Testis (tissue), 2 donors: ENCODE measurements at regions not wholly inside any gene's neighbourhood (a gene's known extent, or its start where the extent isn't known, plus 50 kb on each side); places are given as distances from the start of the nearest gene placed in this dataset.
"Not testable (repeated sequence)": the region's sequence is repeated elsewhere in the genome, so short reads cannot be mapped to it uniquely, and the experiment has no call there.

ENCODE experiments used
- DNase-seq: peaks from one replicate; pipeline ENCODE4 v3.0.0-alpha.2; 2019
- H3K27ac ChIP-seq, 2 donors: fragments of 200-600 bp; sonication (generic); one replicate each; pipeline ENCODE4 v1.5.1; 2019
- H3K27me3 ChIP-seq: fragments of 200-600 bp; sonication (generic); one replicate; pipeline ENCODE4 v1.5.1; 2019
- H3K36me3 ChIP-seq: fragments of 200-600 bp; sonication (generic); one replicate; pipeline ENCODE4 v1.5.1; 2017; ENCODE audit warnings: low read depth; ENCODE audit errors: missing control alignments
- H3K4me1 ChIP-seq: fragments of 200-600 bp; sonication (generic); one replicate; pipeline ENCODE4 v1.5.1; 2019
- H3K4me3 ChIP-seq, 2 donors: fragments of 200-600 bp; sonication (generic); one replicate each; pipeline ENCODE4 v1.5.1; 2017 to 2019
- H3K9me3 ChIP-seq: fragments of 200-600 bp; sonication (generic); one replicate; pipeline ENCODE4 v1.5.1; 2017
- POLR2A ChIP-seq: fragments of 450-650 bp; IDR thresholded peaks from one replicate; pipeline ENCODE4 v1.6.1; 2017; ENCODE audit warnings: antibody characterized with exemption, mild to moderate bottlenecking, moderate library complexity
- WGBS, 2 donors: methylation state at CpG; one replicate each; pipeline ENCODE4 v1.1.5; 2018; 5-methylcytosine and 5-hydroxymethylcytosine counted together
- intact Hi-C: fragments of 100-400 bp; cut with DNase I; formaldehyde crosslinking; loops from one replicate; pipeline ENCODE4 v1.15.1; 2023; ENCODE audit warnings: low total_unique reads
- TF ChIP-seq, protein P1 (sequence below), 3 experiments: fragments of 450-650 bp in 2 of 3; fragments of 200-600 bp in 1 of 3; sonication (generic) in 1 of 3; IDR thresholded peaks; one replicate each; pipeline ENCODE4 v1.5.1; 2016 to 2019; ENCODE audit warnings: antibody characterized with exemption in 3 of 3, mild to moderate bottlenecking in 2 of 3, moderate library complexity in 1 of 3

DNA sequence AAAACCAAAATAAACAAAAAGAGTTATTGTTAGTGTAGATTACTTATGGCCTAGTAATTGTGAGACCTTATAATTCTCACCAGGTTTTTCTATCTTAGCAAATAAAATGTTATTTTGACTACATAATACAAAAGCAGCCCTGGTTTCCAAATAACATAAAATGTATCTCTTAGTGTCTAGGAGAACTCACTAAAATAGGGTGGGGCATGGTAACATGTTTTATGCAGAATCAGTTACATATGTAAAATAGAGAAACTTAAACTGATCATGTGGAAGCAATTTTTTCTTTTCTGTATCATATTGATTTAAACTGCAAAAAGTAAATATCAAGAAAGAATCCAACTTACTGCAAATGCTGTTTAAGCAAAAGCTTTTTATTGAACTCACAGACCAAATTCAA, 431.1 kb upstream of the ALCAM start:
- intact Hi-C loops = no loop called here
- TF ChIP-seq, protein P1, sequence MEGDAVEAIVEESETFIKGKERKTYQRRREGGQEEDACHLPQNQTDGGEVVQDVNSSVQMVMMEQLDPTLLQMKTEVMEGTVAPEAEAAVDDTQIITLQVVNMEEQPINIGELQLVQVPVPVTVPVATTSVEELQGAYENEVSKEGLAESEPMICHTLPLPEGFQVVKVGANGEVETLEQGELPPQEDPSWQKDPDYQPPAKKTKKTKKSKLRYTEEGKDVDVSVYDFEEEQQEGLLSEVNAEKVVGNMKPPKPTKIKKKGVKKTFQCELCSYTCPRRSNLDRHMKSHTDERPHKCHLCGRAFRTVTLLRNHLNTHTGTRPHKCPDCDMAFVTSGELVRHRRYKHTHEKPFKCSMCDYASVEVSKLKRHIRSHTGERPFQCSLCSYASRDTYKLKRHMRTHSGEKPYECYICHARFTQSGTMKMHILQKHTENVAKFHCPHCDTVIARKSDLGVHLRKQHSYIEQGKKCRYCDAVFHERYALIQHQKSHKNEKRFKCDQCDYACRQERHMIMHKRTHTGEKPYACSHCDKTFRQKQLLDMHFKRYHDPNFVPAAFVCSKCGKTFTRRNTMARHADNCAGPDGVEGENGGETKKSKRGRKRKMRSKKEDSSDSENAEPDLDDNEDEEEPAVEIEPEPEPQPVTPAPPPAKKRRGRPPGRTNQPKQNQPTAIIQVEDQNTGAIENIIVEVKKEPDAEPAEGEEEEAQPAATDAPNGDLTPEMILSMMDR (IDR thresholded peaks at IDR 0.05) = no peak
- TF ChIP-seq POLR2A = no peak
- H3K27ac ChIP-seq = no peak overlapping the region
- DNase-seq = no peak
- H3K36me3 ChIP-seq = no peaks in the 10 kb centered on the region
- H3K9me3 ChIP-seq = no peaks in the 10 kb centered on the region
- no peaks in the 10 kb centered on the region for H3K4me1 ChIP-seq
- no peaks in the 10 kb centered on the region for H3K27me3 ChIP-seq
- no peak overlapping the region for H3K4me3 ChIP-seq

DNA sequence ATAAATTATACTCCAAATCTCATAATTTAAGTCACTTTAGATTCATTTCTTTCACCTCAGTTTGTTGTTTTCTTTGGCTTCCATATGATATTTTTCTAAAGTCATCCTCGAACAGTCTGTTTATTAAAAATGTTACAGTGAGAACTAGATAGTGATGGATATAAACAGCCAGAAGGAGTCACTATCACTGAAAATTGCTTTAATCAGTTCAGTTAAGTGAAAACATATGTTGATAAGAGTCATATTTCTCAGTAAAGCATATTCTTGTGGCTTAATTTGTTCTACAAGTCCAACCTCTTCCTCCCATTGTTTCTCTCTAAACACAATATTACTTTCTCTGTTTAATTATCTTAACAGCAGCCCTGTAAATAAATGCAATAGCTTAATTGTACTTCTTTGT, 427.5 kb upstream of the ALCAM start:
- intact Hi-C loops = no loop called here
- 29 to 33% methylated on average over 1 of the region's 1 CpG for WGBS, 2 donors
- DNase-seq = no peak

DNA sequence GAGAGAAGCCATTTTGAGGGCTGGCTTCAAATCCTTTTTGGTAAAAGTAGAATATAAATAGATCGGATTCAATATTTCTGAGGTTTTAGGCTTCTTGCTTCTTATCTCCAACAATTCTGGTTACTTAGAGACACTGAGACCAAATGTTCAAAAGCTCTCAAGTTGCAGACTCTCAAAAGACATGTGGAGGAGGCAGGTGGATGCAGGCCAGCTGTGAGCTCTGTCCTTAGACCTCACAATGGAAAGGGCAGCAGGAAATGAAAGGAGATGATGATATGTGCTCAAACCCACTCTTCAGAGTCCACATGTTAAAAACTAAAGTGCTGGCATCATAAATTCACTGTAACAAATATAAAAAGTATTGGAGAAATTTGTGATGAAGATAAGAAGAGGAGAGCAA, 424.9 kb upstream of the ALCAM start:
- Histone ChIP-seq H3K9me3 (no peaks in the 10 kb centered on the region), H3K27ac (no peak overlapping the region), H3K4me1 (no peaks in the 10 kb centered on the region), H3K4me3 (no peak overlapping the region), H3K36me3 (no peaks in the 10 kb centered on the region), H3K27me3 (no peaks in the 10 kb centered on the region)
- DNase-seq = no peak
- TF ChIP-seq POLR2A = no peak
- TF ChIP-seq, protein P1 (IDR thresholded peaks at IDR 0.05) = no peak
- WGBS, 2 donors = 75 to 78% methylated on average over 1 of the region's 1 CpG
- intact Hi-C loops = no loop called here

More for the DNA sequence above, 427.5 kb upstream of the ALCAM start:
- Histone ChIP-seq H3K27me3 (no peaks in the 10 kb centered on the region), H3K9me3 (no peaks in the 10 kb centered on the region), H3K4me1 (no peaks in the 10 kb centered on the region), H3K36me3 (no peaks in the 10 kb centered on the region), H3K27ac (no peak overlapping the region), H3K4me3 (no peak overlapping the region)
- TF ChIP-seq, protein P1 (IDR thresholded peaks at IDR 0.05) = no peak
- no peak for TF ChIP-seq POLR2A

DNA sequence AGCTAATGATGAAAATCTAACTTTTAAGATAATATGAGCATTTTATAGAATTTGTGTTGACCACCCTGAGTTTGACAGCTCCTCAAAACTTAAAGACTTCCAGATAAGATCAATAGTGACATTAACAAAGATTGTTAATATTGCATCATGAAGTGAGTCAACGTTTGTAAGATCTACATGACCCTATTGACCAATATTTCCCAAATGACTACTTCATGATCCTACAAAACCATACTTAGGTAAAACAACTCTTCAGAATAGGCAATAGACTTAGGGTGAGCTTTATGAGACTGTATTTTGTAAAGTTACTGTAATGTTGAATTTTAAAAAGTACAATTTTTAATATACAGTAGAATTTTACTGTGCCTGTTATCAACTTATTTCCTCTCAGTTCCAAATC, 422.7 kb upstream of the ALCAM start:
- Histone ChIP-seq H3K27me3 (no peaks in the 10 kb centered on the region), H3K4me1 (no peaks in the 10 kb centered on the region), H3K4me3 (no peak overlapping the region), H3K36me3 (no peaks in the 10 kb centered on the region), H3K9me3 (no peaks in the 10 kb centered on the region), H3K27ac (no peak overlapping the region)
- no peak for DNase-seq
- intact Hi-C loops = no loop called here
- TF ChIP-seq POLR2A = no peak
- 81 to 82% methylated on average over 1 of the region's 1 CpG for WGBS, 2 donors

DNA sequence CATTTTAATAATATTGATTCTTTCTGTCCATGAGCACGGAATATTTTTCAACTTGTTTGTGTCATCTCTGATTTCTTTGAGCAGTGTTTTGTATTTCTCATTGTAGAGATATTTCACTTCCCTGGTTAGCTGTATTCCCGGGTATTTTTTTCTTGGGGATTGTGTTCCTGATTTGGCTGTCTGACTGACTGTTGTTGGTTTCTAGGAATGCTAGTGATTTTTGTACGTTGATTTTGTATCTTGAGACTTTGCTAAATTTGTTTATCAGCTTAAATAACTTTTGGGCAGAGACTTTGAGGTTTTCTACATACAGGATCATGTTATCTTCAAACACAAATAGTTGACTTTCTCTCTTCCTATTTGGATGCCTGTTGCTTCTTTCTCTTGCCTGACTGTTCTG, 418.8 kb upstream of the ALCAM start:
- 42 to 67% methylated on average over 3 of the region's 3 CpGs for WGBS, 2 donors
- TF ChIP-seq, protein P1 (IDR thresholded peaks at IDR 0.05) = no peak
- TF ChIP-seq POLR2A = no peak
- H3K27ac ChIP-seq = no peak overlapping the region
- DNase-seq = no peak
- H3K36me3 ChIP-seq = no peaks in the 10 kb centered on the region
- no peaks in the 10 kb centered on the region for H3K9me3 ChIP-seq
- no peak overlapping the region for H3K4me3 ChIP-seq
- H3K27me3 ChIP-seq = no peaks in the 10 kb centered on the region
- intact Hi-C loops = no loop called here
- no peaks in the 10 kb centered on the region for H3K4me1 ChIP-seq

DNA sequence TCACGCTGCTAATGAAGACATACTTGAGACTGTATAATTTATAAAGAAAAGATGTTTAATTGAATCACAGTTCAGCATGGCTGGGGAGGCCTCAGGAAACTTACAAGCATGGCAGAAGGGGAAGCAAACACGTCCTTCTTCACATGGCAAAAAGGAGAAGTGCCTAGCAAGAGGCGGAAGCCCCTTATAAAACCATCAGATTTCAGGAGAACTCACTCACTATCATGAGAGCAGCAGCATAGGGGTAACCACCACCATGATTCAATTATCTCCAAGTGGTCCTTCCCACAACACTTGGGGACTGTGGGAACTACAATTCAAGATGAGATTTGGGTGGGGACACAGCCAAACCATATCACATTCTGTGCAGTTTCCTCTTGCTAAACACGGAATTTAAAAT, 416.9 kb upstream of the ALCAM start:
- H3K4me3 ChIP-seq, H3K27ac ChIP-seq, H3K9me3 ChIP-seq, H3K36me3 ChIP-seq, DNase-seq, intact Hi-C loops, H3K27me3 ChIP-seq, H3K4me1 ChIP-seq: not testable (repeated sequence)
- 73 to 84% methylated on average over 4 of the region's 4 CpGs for WGBS, 2 donors
